ENCODE measurements at regions not wholly inside any gene's neighbourhood (a gene's known extent, or its start where the extent isn't known, plus 50 kb on each side); places are given as distances from the start of the nearest gene placed in this dataset.

DNA sequence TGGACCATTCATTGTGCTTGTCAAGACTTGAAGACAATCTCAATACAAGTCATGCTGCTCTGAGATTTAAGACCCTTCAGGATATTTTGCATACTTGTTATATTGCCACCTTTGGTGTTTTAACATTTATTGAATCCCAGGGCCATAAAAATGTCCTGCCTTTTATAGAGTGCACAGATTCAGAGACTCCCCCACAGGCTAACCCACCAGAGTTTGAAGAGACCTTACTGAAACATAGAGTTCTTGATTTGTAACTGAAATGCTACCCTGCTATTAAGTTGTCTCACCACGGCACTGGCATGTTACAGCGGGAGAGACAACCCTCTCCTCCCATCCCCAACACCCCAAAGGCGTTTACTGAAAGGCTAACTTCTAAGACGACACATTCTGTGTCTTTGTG is 313.9 kb upstream of the USP24 start:
- Mint-ChIP-seq H3K9me3 (no peaks in the 10 kb centered on the region), H3K27ac (no peak overlapping the region), H3K36me3 (no peaks in the 10 kb centered on the region), H3K4me1 (no peaks in the 10 kb centered on the region), H3K27me3 (peaks cover 8 to 28% of the 10 kb centered on the region in 2 donors), H3K4me3 (no peak overlapping the region)
- H3K36me3 ChIP-seq (ENCODE audit: control insufficient read depth in 2 of 2, extremely low read depth in 1 of 2, insufficient read depth in 1 of 2, low read length in 1 of 2): no peaks in the 10 kb centered on the region
- ChIA-PET POLR2A (no interaction called here), CTCF (no interaction called here)
- no CpG with 5 or more reads among the region's 4 CpGs for WGBS (ENCODE audit: insufficient coverage)
- ATAC-seq (replicated peaks in 1 of 4): no peak
- no peak overlapping the region for H3K27ac ChIP-seq (ENCODE audit: low read length)
- DNase-seq: no peak
- no peaks in the 10 kb centered on the region for H3K4me1 ChIP-seq (ENCODE audit: control insufficient read depth in 1 of 2, extremely low read depth in 1 of 2, insufficient read depth in 2 of 2, low read length in 2 of 2)
- H3K27me3 ChIP-seq (replicated peaks in 1 of 2; ENCODE audit: control insufficient read depth in 2 of 2, extremely low read depth in 1 of 2, insufficient read depth in 2 of 2, low read length in 1 of 2): peaks cover 0 to 4% of the 10 kb centered on the region in 2 experiments
- H3K4me3 ChIP-seq (ENCODE audit: control insufficient read depth in 1 of 2, extremely low read depth in 1 of 2, low read length in 1 of 2): no peak overlapping the region
- H3K9me3 ChIP-seq: no peaks in the 10 kb centered on the region

DNA sequence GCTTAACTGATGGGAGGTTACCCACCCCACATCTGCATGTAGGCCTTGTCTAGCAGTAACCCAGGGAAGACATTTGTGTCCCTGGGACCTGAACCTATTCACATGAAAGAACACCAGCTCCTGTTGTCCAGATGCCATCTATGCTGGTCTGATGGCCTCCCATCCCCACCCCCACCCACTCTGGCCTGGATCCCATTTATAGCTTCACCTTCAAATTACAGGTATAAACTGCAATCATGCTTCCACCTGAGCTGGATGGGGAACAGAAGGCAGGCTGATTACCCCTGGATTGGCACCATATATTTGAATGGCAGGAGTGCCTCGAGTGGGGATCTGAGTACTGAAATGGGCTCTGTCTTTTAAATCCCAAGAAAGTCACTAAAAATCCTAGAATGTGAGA is 312.7 kb upstream of the USP24 start:
- Mint-ChIP-seq H3K4me3 (no peak overlapping the region), H3K27ac (no peak overlapping the region), H3K9me3 (no peaks in the 10 kb centered on the region), H3K4me1 (no peaks in the 10 kb centered on the region), H3K27me3 (peaks cover 8 to 32% of the 10 kb centered on the region in 2 donors), H3K36me3 (no peaks in the 10 kb centered on the region)
- CTCF ChIA-PET: interaction anchor here in 1 of 2 donors (0.6 kb wide), 1 partner anchor 22 kb away, joined by 3 read pairs; no protein-coding TSS in a partner anchor
- Histone ChIP-seq H3K4me1 (ENCODE audit: control insufficient read depth in 1 of 2, extremely low read depth in 1 of 2, insufficient read depth in 2 of 2, low read length in 2 of 2) (no peaks in the 10 kb centered on the region), H3K36me3 (ENCODE audit: control insufficient read depth in 2 of 2, extremely low read depth in 1 of 2, insufficient read depth in 1 of 2, low read length in 1 of 2) (no peaks in the 10 kb centered on the region), H3K27ac (ENCODE audit: low read length) (no peak overlapping the region), H3K9me3 (no peaks in the 10 kb centered on the region), H3K27me3 (replicated peaks in 1 of 2; ENCODE audit: control insufficient read depth in 2 of 2, extremely low read depth in 1 of 2, insufficient read depth in 2 of 2, low read length in 1 of 2) (peaks cover 0 to 4% of the 10 kb centered on the region in 2 experiments), H3K4me3 (ENCODE audit: control insufficient read depth in 1 of 2, extremely low read depth in 1 of 2, low read length in 1 of 2) (no peak overlapping the region)
- no peak for DNase-seq
- no peak for ATAC-seq (replicated peaks in 1 of 4)
- POLR2A ChIA-PET: no interaction called here
- WGBS (ENCODE audit: insufficient coverage): no CpG with 5 or more reads among the region's 1 CpG

DNA sequence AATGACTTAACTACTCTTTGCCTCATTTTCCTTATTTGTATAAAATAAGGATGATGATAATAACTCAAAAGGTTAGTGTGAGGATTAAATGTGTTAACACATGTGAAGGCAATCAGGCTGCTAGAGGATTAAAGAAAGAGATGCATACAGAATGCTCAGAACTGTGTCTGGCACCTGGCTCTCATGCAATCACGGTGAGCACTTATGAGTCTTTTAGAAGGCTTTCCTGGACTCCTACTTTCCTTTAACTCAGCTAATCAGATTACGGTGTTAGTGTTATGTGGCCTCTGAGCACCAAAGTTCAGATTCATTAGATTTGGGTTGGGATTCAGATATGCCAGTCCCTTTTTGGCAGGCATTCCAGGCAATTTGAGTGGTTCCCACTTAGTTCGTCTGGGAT is 311.6 kb upstream of the USP24 start:
- peaks cover 0 to 4% of the 10 kb centered on the region in 2 experiments for H3K27me3 ChIP-seq (replicated peaks in 1 of 2; ENCODE audit: control insufficient read depth in 2 of 2, extremely low read depth in 1 of 2, insufficient read depth in 2 of 2, low read length in 1 of 2)
- Mint-ChIP-seq H3K27me3 (peaks cover 8 to 28% of the 10 kb centered on the region in 2 donors), H3K4me1 (no peaks in the 10 kb centered on the region), H3K9me3 (no peaks in the 10 kb centered on the region), H3K4me3 (no peak overlapping the region), H3K36me3 (no peaks in the 10 kb centered on the region), H3K27ac (no peak overlapping the region)
- 83% methylated on average over 1 of the region's 3 CpGs for WGBS (ENCODE audit: insufficient coverage)
- H3K36me3 ChIP-seq (ENCODE audit: control insufficient read depth in 2 of 2, extremely low read depth in 1 of 2, insufficient read depth in 1 of 2, low read length in 1 of 2): no peaks in the 10 kb centered on the region
- POLR2A ChIA-PET: no interaction called here
- DNase-seq: no peak
- no peaks in the 10 kb centered on the region for H3K9me3 ChIP-seq
- no peak overlapping the region for H3K27ac ChIP-seq (ENCODE audit: low read length)
- H3K4me1 ChIP-seq (ENCODE audit: control insufficient read depth in 1 of 2, extremely low read depth in 1 of 2, insufficient read depth in 2 of 2, low read length in 2 of 2): no peaks in the 10 kb centered on the region
- H3K4me3 ChIP-seq (ENCODE audit: control insufficient read depth in 1 of 2, extremely low read depth in 1 of 2, low read length in 1 of 2): no peak overlapping the region
- CTCF ChIA-PET: no interaction called here
- no peak for ATAC-seq (replicated peaks in 1 of 4)

DNA sequence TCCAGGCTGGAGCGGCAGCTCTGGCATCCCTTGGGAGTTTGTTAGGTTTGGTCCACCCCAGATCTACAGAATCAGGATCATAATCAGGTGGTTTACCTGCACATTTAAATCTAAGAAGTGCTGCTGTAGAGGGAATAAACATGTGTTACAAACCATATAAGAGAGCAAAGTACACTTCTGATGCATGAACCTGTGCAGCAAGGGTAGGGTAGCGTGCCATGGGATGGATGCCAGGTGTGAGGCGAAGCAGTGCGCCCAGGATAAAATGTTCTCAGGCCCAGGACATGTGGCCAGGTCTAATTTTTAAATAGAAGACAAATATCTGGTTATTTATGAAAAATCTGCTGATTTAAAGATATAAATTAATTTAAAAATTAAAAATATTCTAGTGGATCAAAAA is 308.8 kb upstream of the USP24 start:
- H3K27ac Mint-ChIP-seq: no peak overlapping the region
- no peaks in the 10 kb centered on the region for H3K9me3 Mint-ChIP-seq
- CTCF ChIA-PET: no interaction called here
- peaks cover 5 to 13% of the 10 kb centered on the region in 2 donors for H3K27me3 Mint-ChIP-seq
- WGBS (ENCODE audit: insufficient coverage): 72% methylated on average over 3 of the region's 4 CpGs
- DNase-seq (no peak), ATAC-seq (replicated peaks in 1 of 4) (no peak)
- POLR2A ChIA-PET: no interaction called here
- Histone ChIP-seq H3K36me3 (ENCODE audit: control insufficient read depth in 2 of 2, extremely low read depth in 1 of 2, insufficient read depth in 1 of 2, low read length in 1 of 2) (no peaks in the 10 kb centered on the region), H3K27me3 (replicated peaks in 1 of 2; ENCODE audit: control insufficient read depth in 2 of 2, extremely low read depth in 1 of 2, insufficient read depth in 2 of 2, low read length in 1 of 2) (peaks cover 0 to 7% of the 10 kb centered on the region in 2 experiments), H3K4me3 (ENCODE audit: control insufficient read depth in 1 of 2, extremely low read depth in 1 of 2, low read length in 1 of 2) (no peak overlapping the region), H3K4me1 (ENCODE audit: control insufficient read depth in 1 of 2, extremely low read depth in 1 of 2, insufficient read depth in 2 of 2, low read length in 2 of 2) (no peaks in the 10 kb centered on the region), H3K9me3 (no peaks in the 10 kb centered on the region), H3K27ac (ENCODE audit: low read length) (no peak overlapping the region)
- no peak overlapping the region for H3K4me3 Mint-ChIP-seq
- H3K36me3 Mint-ChIP-seq: no peaks in the 10 kb centered on the region
- no peaks in the 10 kb centered on the region for H3K4me1 Mint-ChIP-seq

DNA sequence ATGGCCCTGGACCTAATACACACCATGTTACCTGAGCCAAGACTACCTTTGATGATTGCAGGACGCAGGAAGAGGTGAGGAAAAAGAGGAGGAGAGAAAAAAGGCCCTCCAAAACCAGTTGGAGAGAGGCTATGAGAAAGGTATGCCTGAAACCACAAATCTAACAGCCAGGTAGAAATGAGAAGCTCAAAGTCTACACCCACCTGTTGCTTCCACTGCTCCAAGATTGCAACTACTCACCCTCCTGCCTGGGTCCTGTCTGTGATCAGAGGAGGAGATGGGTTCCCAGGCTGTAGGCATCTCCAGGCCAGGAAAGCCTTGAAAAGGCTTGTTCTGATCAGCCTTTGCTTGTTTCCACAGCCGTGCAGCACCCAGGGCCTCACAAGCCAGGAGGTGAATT is 307.8 kb upstream of the USP24 start:
- Mint-ChIP-seq H3K27me3 (peaks cover 8 to 17% of the 10 kb centered on the region in 2 donors), H3K4me3 (no peak overlapping the region), H3K4me1 (no peaks in the 10 kb centered on the region), H3K36me3 (no peaks in the 10 kb centered on the region), H3K27ac (no peak overlapping the region), H3K9me3 (peaks cover 0 to 6% (median 0%) of the 10 kb centered on the region in 3 donors)
- ChIA-PET POLR2A (no interaction called here), CTCF (no interaction called here)
- DNase-seq: no peak
- no CpG with 5 or more reads among the region's 2 CpGs for WGBS (ENCODE audit: insufficient coverage)
- peaks cover 0 to 8% of the 10 kb centered on the region in 2 experiments for H3K27me3 ChIP-seq (replicated peaks in 1 of 2; ENCODE audit: control insufficient read depth in 2 of 2, extremely low read depth in 1 of 2, insufficient read depth in 2 of 2, low read length in 1 of 2)
- no peaks in the 10 kb centered on the region for H3K36me3 ChIP-seq (ENCODE audit: control insufficient read depth in 2 of 2, extremely low read depth in 1 of 2, insufficient read depth in 1 of 2, low read length in 1 of 2)
- no peaks in the 10 kb centered on the region for H3K9me3 ChIP-seq
- no peak for ATAC-seq (replicated peaks in 1 of 4)
- no peaks in the 10 kb centered on the region for H3K4me1 ChIP-seq (ENCODE audit: control insufficient read depth in 1 of 2, extremely low read depth in 1 of 2, insufficient read depth in 2 of 2, low read length in 2 of 2)
- H3K4me3 ChIP-seq (ENCODE audit: control insufficient read depth in 1 of 2, extremely low read depth in 1 of 2, low read length in 1 of 2): no peak overlapping the region
- no peak overlapping the region for H3K27ac ChIP-seq (ENCODE audit: low read length)

DNA sequence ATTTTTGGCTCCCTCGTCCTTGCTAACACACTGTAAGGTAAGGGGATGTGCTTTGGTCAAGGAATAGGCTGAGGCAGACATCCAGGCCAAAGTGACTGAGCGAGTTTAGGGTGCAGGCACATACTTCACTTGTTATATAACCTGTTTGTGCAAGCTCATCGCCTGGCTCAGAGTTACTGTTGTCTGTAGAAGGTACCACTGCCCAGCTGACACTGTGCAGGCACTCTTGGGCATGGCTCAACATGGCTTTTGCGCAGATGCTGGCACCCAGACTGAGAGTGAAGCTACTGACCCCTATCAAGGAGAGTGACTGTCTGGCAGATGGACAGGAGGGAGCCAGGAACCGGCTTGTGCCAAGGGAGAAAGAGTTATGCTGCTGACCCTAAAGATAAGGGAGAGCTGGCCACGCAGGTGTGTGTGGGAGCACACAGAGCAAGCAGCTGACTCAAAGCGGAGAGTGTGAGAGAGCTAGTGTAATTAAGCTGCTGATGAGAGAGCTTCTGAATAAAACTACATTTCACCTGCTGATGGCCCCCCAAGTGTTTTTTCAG is 307.3 kb upstream of the USP24 start:
- H3K9me3 ChIP-seq: no peaks in the 10 kb centered on the region
- CTCF ChIA-PET: no interaction called here
- H3K4me1 ChIP-seq (ENCODE audit: control insufficient read depth in 1 of 2, extremely low read depth in 1 of 2, insufficient read depth in 2 of 2, low read length in 2 of 2): no peaks in the 10 kb centered on the region
- H3K36me3 ChIP-seq (ENCODE audit: control insufficient read depth in 2 of 2, extremely low read depth in 1 of 2, insufficient read depth in 1 of 2, low read length in 1 of 2): no peaks in the 10 kb centered on the region
- Mint-ChIP-seq H3K9me3 (peaks cover 0 to 6% (median 0%) of the 10 kb centered on the region in 3 donors), H3K4me3 (no peak overlapping the region), H3K27ac (no peak overlapping the region), H3K27me3 (peaks cover 10 to 22% of the 10 kb centered on the region in 2 donors), H3K36me3 (no peaks in the 10 kb centered on the region), H3K4me1 (no peaks in the 10 kb centered on the region)
- ATAC-seq (replicated peaks in 1 of 4) (no peak), DNase-seq (no peak)
- H3K27me3 ChIP-seq (replicated peaks in 1 of 2; ENCODE audit: control insufficient read depth in 2 of 2, extremely low read depth in 1 of 2, insufficient read depth in 2 of 2, low read length in 1 of 2): peaks cover 0 to 4% of the 10 kb centered on the region in 2 experiments
- no peak overlapping the region for H3K4me3 ChIP-seq (ENCODE audit: control insufficient read depth in 1 of 2, extremely low read depth in 1 of 2, low read length in 1 of 2)
- POLR2A ChIA-PET: no interaction called here
- H3K27ac ChIP-seq (ENCODE audit: low read length): no peak overlapping the region
- WGBS (ENCODE audit: insufficient coverage): 62% methylated on average over 5 of the region's 7 CpGs

DNA sequence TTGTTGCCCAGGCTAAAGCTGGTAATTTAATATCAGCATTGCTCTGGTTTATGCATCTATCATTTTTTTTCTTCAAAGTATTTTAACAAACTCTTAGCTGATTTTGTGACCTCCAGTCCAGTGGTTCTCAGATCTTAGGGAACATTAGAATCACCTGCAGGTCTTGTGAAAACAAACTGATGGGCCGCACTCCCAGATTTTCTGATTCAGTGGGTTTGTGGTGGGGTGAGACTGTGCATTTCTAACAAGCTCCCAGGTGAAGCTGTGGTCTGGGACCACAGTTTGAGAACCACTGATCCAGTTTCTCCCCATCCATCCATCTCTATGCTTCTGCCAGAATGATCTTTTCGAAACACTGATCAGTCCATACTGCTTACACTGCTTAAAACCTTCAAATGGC is 305.7 kb upstream of the USP24 start:
- H3K4me3 Mint-ChIP-seq: no peak overlapping the region
- Histone ChIP-seq H3K27me3 (replicated peaks in 1 of 2; ENCODE audit: control insufficient read depth in 2 of 2, extremely low read depth in 1 of 2, insufficient read depth in 2 of 2, low read length in 1 of 2) (peaks cover 0 to 4% of the 10 kb centered on the region in 2 experiments), H3K4me1 (ENCODE audit: control insufficient read depth in 1 of 2, extremely low read depth in 1 of 2, insufficient read depth in 2 of 2, low read length in 2 of 2) (no peaks in the 10 kb centered on the region), H3K4me3 (ENCODE audit: control insufficient read depth in 1 of 2, extremely low read depth in 1 of 2, low read length in 1 of 2) (no peak overlapping the region), H3K36me3 (ENCODE audit: control insufficient read depth in 2 of 2, extremely low read depth in 1 of 2, insufficient read depth in 1 of 2, low read length in 1 of 2) (no peaks in the 10 kb centered on the region), H3K27ac (ENCODE audit: low read length) (no peak overlapping the region), H3K9me3 (no peaks in the 10 kb centered on the region)
- H3K9me3 Mint-ChIP-seq: peaks cover 0 to 6% (median 0%) of the 10 kb centered on the region in 3 donors
- ChIA-PET POLR2A (no interaction called here), CTCF (no interaction called here)
- no peaks in the 10 kb centered on the region for H3K36me3 Mint-ChIP-seq
- no peaks in the 10 kb centered on the region for H3K4me1 Mint-ChIP-seq
- 43% methylated on average over 1 of the region's 2 CpGs for WGBS (ENCODE audit: insufficient coverage)
- ATAC-seq (replicated peaks in 1 of 4): no peak
- no peak overlapping the region for H3K27ac Mint-ChIP-seq
- no peak for DNase-seq
- H3K27me3 Mint-ChIP-seq: peaks cover 23 to 36% of the 10 kb centered on the region in 2 donors
